Neural cell (in vitro differentiated cells): ENCODE measurements at regions not wholly inside any gene's neighbourhood (a gene's known extent, or its start where the extent isn't known, plus 50 kb on each side); places are given as distances from the start of the nearest gene placed in this dataset.

Source experiments
- H2AFZ ChIP-seq: fragments of 200-600, 300-800 bp; sonication (generic), shearing (Covaris generic); 2 replicates; pipeline ENCODE4 v1.6.0; 2014; ENCODE audit warnings: low read depth, mild to moderate bottlenecking, antibody characterized with exemption, low read length, moderate library complexity
- H3F3A ChIP-seq: fragments of 200-600 bp; shearing (Covaris generic); 2 replicates; pipeline ENCODE4 v1.6.1; 2016; ENCODE audit warnings: mild to moderate bottlenecking, moderate library complexity, mixed read lengths, antibody characterized with exemption, low read length; ENCODE audit not compliant: insufficient read depth, poor library complexity, severe bottlenecking
- H3K27ac ChIP-seq: fragments of 200-600, 300-800 bp; sonication (generic), shearing (Covaris generic); 2 replicates; pipeline ENCODE4 v1.5.1; 2014; ENCODE audit warnings: mild to moderate bottlenecking, low read length, moderate library complexity
- H3K27me3 ChIP-seq: fragments of 300-800, 200-600 bp; sonication (generic), shearing (Covaris generic); 2 replicates; pipeline ENCODE4 v1.6.0; 2014; ENCODE audit warnings: mild to moderate bottlenecking, low read depth, low read length, moderate library complexity; ENCODE audit not compliant: insufficient read depth
- H3K36me3 ChIP-seq: fragments of 300-800, 200-600 bp; sonication (generic), shearing (Covaris generic); 2 replicates; pipeline ENCODE4 v1.5.1; 2014; ENCODE audit warnings: mild to moderate bottlenecking, antibody characterized with exemption, low read length, moderate library complexity; ENCODE audit not compliant: insufficient read depth
- H3K4me2 ChIP-seq: fragments of 300-800, 200-600 bp; sonication (generic), shearing (Covaris generic); 2 replicates; pipeline ENCODE4 v1.6.0; 2014; ENCODE audit warnings: mild to moderate bottlenecking, low read length
- H3K4me3 ChIP-seq: fragments of 300-800, 200-600 bp; sonication (generic), shearing (Covaris generic); 2 replicates; pipeline ENCODE4 v1.5.1; 2014; ENCODE audit warnings: mild to moderate bottlenecking, low read length, moderate library complexity
- H3K79me2 ChIP-seq: fragments of 200-600 bp; shearing (Covaris generic); replicated peaks from 2 replicates; pipeline ENCODE4 v1.6.0; 2014; ENCODE audit warnings: mild to moderate bottlenecking, low read length, moderate library complexity; ENCODE audit not compliant: insufficient read depth
- H3K9ac ChIP-seq: fragments of 300-800, 200-600 bp; sonication (generic), shearing (Covaris generic); 2 replicates; pipeline ENCODE4 v1.6.1; 2016; ENCODE audit warnings: mild to moderate bottlenecking, low read length, mixed read lengths
- H3K9me2 ChIP-seq: fragments of 200-600 bp; shearing (Covaris generic); 2 replicates; pipeline ENCODE4 v1.6.1; 2016; ENCODE audit warnings: mild to moderate bottlenecking, low read length, mixed read lengths; ENCODE audit not compliant: insufficient read depth
- H3K9me3 ChIP-seq: fragments of 200-600, 300-800 bp; sonication (generic), shearing (Covaris generic); 2 replicates; pipeline ENCODE4 v1.6.1; 2016; ENCODE audit warnings: mild to moderate bottlenecking, mixed run types, low read length, moderate library complexity, mixed read lengths
- H4K20me1 ChIP-seq: fragments of 200-600 bp; shearing (Covaris generic); 2 replicates; pipeline ENCODE4 v1.6.1; 2016; ENCODE audit warnings: mild to moderate bottlenecking, mixed run types; ENCODE audit not compliant: insufficient read depth
- CTCF ChIP-seq: fragments of 450-650 bp; IDR thresholded peaks from 2 replicates; pipeline ENCODE4 v1.5.1; 2014; ENCODE audit warnings: antibody characterized with exemption, mild to moderate bottlenecking, moderate library complexity; ENCODE audit not compliant: poor library complexity, severe bottlenecking
- EP300 ChIP-seq: fragments of 450-650 bp; conservative IDR thresholded peaks from 2 replicates; pipeline ENCODE4 v1.6.1; 2014; ENCODE audit warnings: antibody characterized with exemption, mild to moderate bottlenecking, moderate library complexity; ENCODE audit not compliant: poor library complexity, severe bottlenecking
- EZH2 ChIP-seq: fragments of 200-600, 300-800 bp; shearing (Covaris generic), sonication (generic); IDR thresholded peaks from 2 replicates; pipeline ENCODE4 v1.6.1; 2014; ENCODE audit warnings: antibody characterized with exemption, low read length, borderline replicate concordance, mild to moderate bottlenecking; ENCODE audit not compliant: insufficient read depth, poor library complexity, severe bottlenecking
- MXI1 ChIP-seq: fragments of 450-650 bp; conservative IDR thresholded peaks from 2 replicates; pipeline ENCODE4 v1.6.1; 2014; ENCODE audit warnings: antibody characterized with exemption, mild to moderate bottlenecking; ENCODE audit not compliant: poor library complexity, severe bottlenecking
- POLR2AphosphoS5 ChIP-seq: IDR thresholded peaks from 2 replicates; pipeline ENCODE4 v1.6.1; 2012
- RAD21 ChIP-seq: fragments of 450-650 bp; conservative IDR thresholded peaks from 2 replicates; pipeline ENCODE4 v1.6.1; 2014; ENCODE audit warnings: antibody characterized with exemption, mild to moderate bottlenecking, moderate library complexity
- SMC3 ChIP-seq: fragments of 450-650 bp; conservative IDR thresholded peaks from 2 replicates; pipeline ENCODE4 v1.6.1; 2014; ENCODE audit warnings: antibody characterized with exemption, mild to moderate bottlenecking, moderate library complexity; ENCODE audit not compliant: poor library complexity
- TAF1 ChIP-seq: IDR thresholded peaks from 2 replicates; pipeline ENCODE4 v1.6.1; 2012; ENCODE audit warnings: low read depth
- TF ChIP-seq, protein P1 (sequence below): IDR thresholded peaks from 2 replicates; pipeline ENCODE4 v1.6.1; 2012; ENCODE audit warnings: borderline replicate concordance

GRCh38 chr10:118128675-118129074 is 81.9 kb upstream of the RAB11FIP2 start:
- H3K36me3 ChIP-seq: no peaks in the 10 kb centered on the region
- H3K79me2 ChIP-seq: no peaks in the 10 kb centered on the region
- no peaks in the 10 kb centered on the region for H3K9me3 ChIP-seq
- H2AFZ ChIP-seq: no peak overlapping the region
- H4K20me1 ChIP-seq: no peaks in the 10 kb centered on the region
- no peaks in the 10 kb centered on the region for H3K27me3 ChIP-seq
- H3K4me2 ChIP-seq: no peak overlapping the region
- H3F3A ChIP-seq: no peaks in the 10 kb centered on the region
- no peaks in the 10 kb centered on the region for H3K9me2 ChIP-seq
- H3K4me3 ChIP-seq: no peak overlapping the region
- H3K9ac ChIP-seq: no peak overlapping the region
- no peak overlapping the region for H3K27ac ChIP-seq
- TF ChIP-seq EZH2 (no peak), RAD21 (no peak), POLR2AphosphoS5 (no peak), EP300 (no peak), CTCF (no peak), TAF1 (no peak), SMC3 (no peak), MXI1 (no peak)
- TF ChIP-seq, protein P1, sequence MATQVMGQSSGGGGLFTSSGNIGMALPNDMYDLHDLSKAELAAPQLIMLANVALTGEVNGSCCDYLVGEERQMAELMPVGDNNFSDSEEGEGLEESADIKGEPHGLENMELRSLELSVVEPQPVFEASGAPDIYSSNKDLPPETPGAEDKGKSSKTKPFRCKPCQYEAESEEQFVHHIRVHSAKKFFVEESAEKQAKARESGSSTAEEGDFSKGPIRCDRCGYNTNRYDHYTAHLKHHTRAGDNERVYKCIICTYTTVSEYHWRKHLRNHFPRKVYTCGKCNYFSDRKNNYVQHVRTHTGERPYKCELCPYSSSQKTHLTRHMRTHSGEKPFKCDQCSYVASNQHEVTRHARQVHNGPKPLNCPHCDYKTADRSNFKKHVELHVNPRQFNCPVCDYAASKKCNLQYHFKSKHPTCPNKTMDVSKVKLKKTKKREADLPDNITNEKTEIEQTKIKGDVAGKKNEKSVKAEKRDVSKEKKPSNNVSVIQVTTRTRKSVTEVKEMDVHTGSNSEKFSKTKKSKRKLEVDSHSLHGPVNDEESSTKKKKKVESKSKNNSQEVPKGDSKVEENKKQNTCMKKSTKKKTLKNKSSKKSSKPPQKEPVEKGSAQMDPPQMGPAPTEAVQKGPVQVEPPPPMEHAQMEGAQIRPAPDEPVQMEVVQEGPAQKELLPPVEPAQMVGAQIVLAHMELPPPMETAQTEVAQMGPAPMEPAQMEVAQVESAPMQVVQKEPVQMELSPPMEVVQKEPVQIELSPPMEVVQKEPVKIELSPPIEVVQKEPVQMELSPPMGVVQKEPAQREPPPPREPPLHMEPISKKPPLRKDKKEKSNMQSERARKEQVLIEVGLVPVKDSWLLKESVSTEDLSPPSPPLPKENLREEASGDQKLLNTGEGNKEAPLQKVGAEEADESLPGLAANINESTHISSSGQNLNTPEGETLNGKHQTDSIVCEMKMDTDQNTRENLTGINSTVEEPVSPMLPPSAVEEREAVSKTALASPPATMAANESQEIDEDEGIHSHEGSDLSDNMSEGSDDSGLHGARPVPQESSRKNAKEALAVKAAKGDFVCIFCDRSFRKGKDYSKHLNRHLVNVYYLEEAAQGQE: no peak

- Histone ChIP-seq H3K9me2 (no peaks in the 10 kb centered on the region), H3K27me3 (no peaks in the 10 kb centered on the region)
Measured at GRCh38 chr10:118118716-118119115, 72.0 kb upstream of the RAB11FIP2 start.

More at GRCh38 chr10:118118716-118119115, 72.0 kb upstream of the RAB11FIP2 start:
- H3K36me3 ChIP-seq: no peaks in the 10 kb centered on the region
- no peak overlapping the region for H3K9ac ChIP-seq
- H2AFZ ChIP-seq: no peak overlapping the region
- H4K20me1 ChIP-seq: no peaks in the 10 kb centered on the region
- no peaks in the 10 kb centered on the region for H3K79me2 ChIP-seq
- H3F3A ChIP-seq: no peaks in the 10 kb centered on the region
- no peak overlapping the region for H3K4me3 ChIP-seq
- H3K4me2 ChIP-seq: no peak overlapping the region
- no peak overlapping the region for H3K27ac ChIP-seq
- H3K9me3 ChIP-seq: no peaks in the 10 kb centered on the region
- TF ChIP-seq TAF1 (no peak), POLR2AphosphoS5 (no peak)
